ENCODE measurements at regions not wholly inside any gene's neighbourhood (a gene's known extent, or its start where the extent isn't known, plus 50 kb on each side); places are given as distances from the start of the nearest gene placed in this dataset.

- TF ChIP-seq CTCF (conservative IDR thresholded peaks at IDR 0.05; ENCODE audit: low read depth, low read length) (no peak), EZH2phosphoT487 (IDR thresholded peaks at IDR 0.05; ENCODE audit: borderline replicate concordance, low read length) (no peak), EZH2 (IDR thresholded peaks at IDR 0.05; ENCODE audit: low read length, unreplicated experiment) (no peak)
Measured at GRCh38 chr10:83582407-83583095, 556.8 kb upstream of the GHITM start.

All from PC-3 (cell line).